ENCODE measurements at regions not wholly inside any gene's neighbourhood (a gene's known extent, or its start where the extent isn't known, plus 50 kb on each side); places are given as distances from the start of the nearest gene placed in this dataset.

- intact Hi-C loops (cut with micrococcal nuclease; ENCODE audit: unreplicated experiment) = no loop called here
- no peaks in the 10 kb centered on the region for H3K4me1 ChIP-seq (ENCODE audit: insufficient read depth, low read length, poor library complexity, severe bottlenecking)
- H3K9me3 ChIP-seq (ENCODE audit: low read length) = no peaks in the 10 kb centered on the region; the same call in 1 of the 2 replicates
- no peaks in the 10 kb centered on the region for H4K20me1 ChIP-seq (ENCODE audit: insufficient read depth, low read length)
- H3K4me2 ChIP-seq (ENCODE audit: low read length) = no peak overlapping the region
- no peaks in the 10 kb centered on the region for H3K36me3 ChIP-seq (ENCODE audit: insufficient read depth, low read length)
- ChIA-PET CTCF (ENCODE audit: unreplicated experiment) (no interaction called here), POLR2A (no interaction called here)
- H3K4me3 ChIP-seq (ENCODE audit: low read depth, low read length, poor library complexity, severe bottlenecking) = no peak overlapping the region
- DNase-seq (ENCODE audit: low spot score) = no peak
- H3K27ac ChIP-seq (ENCODE audit: low read depth, low read length, poor library complexity, severe bottlenecking) = no peak overlapping the region
- no TSS peak for BruUV-seq (replicated peaks)
- no peak for TF ChIP-seq EZH2phosphoT487 (IDR thresholded peaks at IDR 0.05; ENCODE audit: borderline replicate concordance, low read depth, low read length)
- no peak for TF ChIP-seq CTCF (conservative IDR thresholded peaks at IDR 0.05; ENCODE audit: low read length)
- no peak overlapping the region for H2AFZ ChIP-seq (ENCODE audit: low read length)
- no peaks in the 10 kb centered on the region for H3K79me2 ChIP-seq (ENCODE audit: insufficient read depth, low read depth, low read length)
- no peaks in the 10 kb centered on the region for H3K9me2 ChIP-seq (ENCODE audit: insufficient read depth, low read length)
Measured at GRCh38 chr5:174479325-174479724, 245.1 kb upstream of the MSX2 start.

- no TSS peak for BruUV-seq (replicated peaks)
Measured at GRCh38 chr5:174481737-174482136, 242.6 kb upstream of the MSX2 start.

GRCh38 chr5:174482607-174483024 is 241.8 kb upstream of the MSX2 start:
- Histone ChIP-seq H3K9me2 (ENCODE audit: insufficient read depth, low read length) (no peaks in the 10 kb centered on the region), H3K4me3 (ENCODE audit: low read depth, low read length, poor library complexity, severe bottlenecking) (no peak overlapping the region), H3K79me2 (ENCODE audit: insufficient read depth, low read depth, low read length) (no peaks in the 10 kb centered on the region), H3K36me3 (ENCODE audit: insufficient read depth, low read length) (no peaks in the 10 kb centered on the region), H3K27ac (ENCODE audit: low read depth, low read length, poor library complexity, severe bottlenecking) (no peak overlapping the region), H3K4me1 (ENCODE audit: insufficient read depth, low read length, poor library complexity, severe bottlenecking) (no peaks in the 10 kb centered on the region), H3K9me3 (ENCODE audit: low read length) (no peaks in the 10 kb centered on the region; the same call in 1 of the 2 replicates), H4K20me1 (ENCODE audit: insufficient read depth, low read length) (no peaks in the 10 kb centered on the region), H3K4me2 (ENCODE audit: low read length) (no peak overlapping the region), H2AFZ (ENCODE audit: low read length) (no peak overlapping the region)
- POLR2A ChIA-PET = no interaction called here
- CTCF ChIA-PET (ENCODE audit: unreplicated experiment) = no interaction called here
- intact Hi-C loops (cut with micrococcal nuclease; ENCODE audit: unreplicated experiment) = no loop called here
- BruUV-seq (replicated peaks) = no TSS peak
- DNase-seq (ENCODE audit: low spot score) = no peak
- TF ChIP-seq CTCF (conservative IDR thresholded peaks at IDR 0.05; ENCODE audit: low read length) (no peak), EZH2phosphoT487 (IDR thresholded peaks at IDR 0.05; ENCODE audit: borderline replicate concordance, low read depth, low read length) (no peak)

More at GRCh38 chr5:174481737-174482136, 242.6 kb upstream of the MSX2 start:
- Histone ChIP-seq H3K36me3 (ENCODE audit: insufficient read depth, low read length) (no peaks in the 10 kb centered on the region), H3K27ac (ENCODE audit: low read depth, low read length, poor library complexity, severe bottlenecking) (no peak overlapping the region), H3K4me2 (ENCODE audit: low read length) (no peak overlapping the region), H2AFZ (ENCODE audit: low read length) (no peak overlapping the region), H3K9me2 (ENCODE audit: insufficient read depth, low read length) (no peaks in the 10 kb centered on the region), H3K79me2 (ENCODE audit: insufficient read depth, low read depth, low read length) (no peaks in the 10 kb centered on the region), H4K20me1 (ENCODE audit: insufficient read depth, low read length) (no peaks in the 10 kb centered on the region), H3K4me1 (ENCODE audit: insufficient read depth, low read length, poor library complexity, severe bottlenecking) (no peaks in the 10 kb centered on the region), H3K4me3 (ENCODE audit: low read depth, low read length, poor library complexity, severe bottlenecking) (no peak overlapping the region), H3K9me3 (ENCODE audit: low read length) (no peaks in the 10 kb centered on the region; the same call in 1 of the 2 replicates)
- TF ChIP-seq CTCF (conservative IDR thresholded peaks at IDR 0.05; ENCODE audit: low read length) = no peak
- no peak for TF ChIP-seq EZH2phosphoT487 (IDR thresholded peaks at IDR 0.05; ENCODE audit: borderline replicate concordance, low read depth, low read length)
- ChIA-PET CTCF (ENCODE audit: unreplicated experiment) (no interaction called here), POLR2A (no interaction called here)
- intact Hi-C loops (cut with micrococcal nuclease; ENCODE audit: unreplicated experiment) = no loop called here
- no peak for DNase-seq (ENCODE audit: low spot score)

Measured in OCI-LY7 (cell line).